HG03175 (cell line): ENCODE measurements at regions not wholly inside any gene's neighbourhood (a gene's known extent, or its start where the extent isn't known, plus 50 kb on each side); places are given as distances from the start of the nearest gene placed in this dataset.

ENCODE experiments used
- ATAC-seq: cut with Tn5 transposase; IDR thresholded peaks from one replicate; pipeline ENCODE4 v1.9.1; 2021; ENCODE audit warnings: mild to moderate bottlenecking, moderate library complexity; ENCODE audit not compliant: unreplicated experiment

DNA sequence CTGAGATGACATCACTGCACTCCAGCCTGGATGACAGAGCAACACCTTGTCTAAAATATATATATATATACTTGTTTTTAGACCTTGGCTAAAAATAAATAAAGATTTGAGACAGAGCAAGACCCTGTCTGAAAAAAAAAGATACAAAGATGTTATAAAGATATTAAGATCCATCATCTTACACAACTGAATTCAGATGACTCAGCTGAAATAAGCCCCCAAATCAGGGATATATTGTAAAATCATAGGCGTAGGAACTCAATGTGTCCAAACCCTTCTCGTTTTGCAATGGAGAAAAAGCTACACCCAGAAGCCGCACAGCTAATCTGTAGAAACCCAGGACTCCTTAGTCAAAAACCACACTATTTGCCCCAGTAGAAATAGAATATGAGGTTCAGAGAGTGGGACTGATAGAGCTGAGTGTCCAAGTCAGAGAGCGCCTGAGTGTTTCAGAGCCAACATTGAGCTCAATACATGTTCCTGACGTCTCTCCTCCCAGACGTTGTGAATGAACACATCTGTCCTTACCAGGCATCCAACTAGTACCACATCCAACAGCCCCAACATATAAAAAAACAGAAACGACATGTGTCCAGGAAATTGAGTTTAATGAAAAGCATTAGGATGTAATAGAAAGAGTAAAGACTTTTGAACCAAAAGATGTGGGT is 207.9 kb upstream of the BLID start:
- ATAC-seq, result no peak

DNA sequence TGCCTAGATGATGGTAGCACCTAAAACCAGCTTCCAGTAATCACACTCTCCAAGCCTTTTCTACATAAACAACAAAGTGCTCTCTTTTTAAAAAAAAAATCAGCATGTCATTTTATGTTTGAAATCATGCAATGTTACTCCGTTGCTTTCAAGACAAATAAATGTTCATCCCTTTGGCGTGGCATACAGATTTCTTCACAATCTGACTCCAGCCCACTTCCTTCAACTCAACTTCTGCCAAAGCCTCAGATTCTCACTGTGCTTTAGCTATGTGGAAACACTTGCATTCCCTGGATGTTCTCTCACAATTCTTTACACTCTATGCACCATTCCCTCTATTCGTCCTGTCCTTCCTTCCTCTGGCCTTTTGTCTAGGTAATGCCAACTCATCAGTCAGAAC is 206.3 kb upstream of the BLID start:
- ATAC-seq, result no peak

DNA sequence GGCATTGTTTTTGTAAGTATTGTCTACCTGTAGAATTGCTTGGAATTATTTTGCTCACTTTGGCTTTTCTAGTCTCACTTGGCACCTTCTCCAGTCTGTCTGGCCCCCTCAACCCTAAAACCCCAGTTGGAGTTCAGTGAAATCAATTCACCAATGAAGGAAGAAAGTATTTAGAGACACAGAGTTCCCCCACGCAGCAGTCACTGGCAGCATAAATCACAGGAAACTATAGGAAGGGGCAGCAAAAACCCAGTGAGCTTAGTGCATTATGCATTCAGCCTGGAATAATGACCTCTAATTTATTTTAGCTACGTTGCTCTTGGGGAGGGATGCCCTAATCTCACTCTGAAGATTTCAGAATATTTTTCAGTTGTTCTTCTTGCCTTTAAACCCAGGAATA is 204.7 kb upstream of the BLID start:
- no peak for ATAC-seq

DNA sequence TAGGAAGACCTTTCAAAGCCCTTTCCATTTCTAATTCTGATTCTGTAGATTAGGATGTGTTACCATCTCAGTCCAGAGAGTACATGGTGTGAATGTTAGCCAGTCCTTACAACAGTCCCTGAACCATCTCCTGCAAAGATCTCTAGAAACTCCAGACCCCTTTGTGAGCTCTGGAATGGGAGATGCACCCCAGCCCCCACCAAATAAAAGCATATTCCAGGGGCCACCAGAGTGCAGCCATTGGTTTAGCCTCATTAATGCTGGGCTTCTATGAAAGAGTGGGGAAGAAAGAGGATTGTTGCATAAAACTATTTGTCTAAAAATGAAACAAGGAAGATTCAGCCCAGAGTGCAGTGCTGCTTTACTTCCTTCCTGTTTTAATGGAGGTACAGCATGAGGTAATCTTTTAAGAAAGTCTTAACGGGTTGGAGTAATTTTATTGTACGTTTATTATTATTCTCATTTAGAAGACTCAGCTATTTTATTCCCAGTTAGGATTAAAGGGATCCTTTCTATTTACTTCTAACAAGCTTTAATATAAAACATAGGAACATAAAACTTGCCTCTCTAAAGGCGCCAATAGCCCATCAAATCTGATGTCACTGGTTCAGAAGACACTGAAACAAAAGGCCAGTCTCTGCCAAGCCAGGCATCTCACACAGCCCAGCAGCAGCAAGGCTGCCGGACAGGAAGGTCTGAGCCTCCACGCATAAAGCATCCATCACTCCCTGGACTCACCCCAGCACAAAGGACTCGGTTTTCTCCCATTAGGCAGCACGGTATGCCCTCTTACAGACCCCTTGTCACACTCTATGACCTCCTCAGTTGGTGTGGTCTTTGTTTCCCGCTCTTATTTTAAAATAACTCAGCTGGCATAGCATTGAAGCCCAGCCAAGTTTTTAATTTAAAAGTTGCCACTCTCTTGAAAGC is 203.9 kb upstream of the BLID start:
- ATAC-seq, result no peak

DNA sequence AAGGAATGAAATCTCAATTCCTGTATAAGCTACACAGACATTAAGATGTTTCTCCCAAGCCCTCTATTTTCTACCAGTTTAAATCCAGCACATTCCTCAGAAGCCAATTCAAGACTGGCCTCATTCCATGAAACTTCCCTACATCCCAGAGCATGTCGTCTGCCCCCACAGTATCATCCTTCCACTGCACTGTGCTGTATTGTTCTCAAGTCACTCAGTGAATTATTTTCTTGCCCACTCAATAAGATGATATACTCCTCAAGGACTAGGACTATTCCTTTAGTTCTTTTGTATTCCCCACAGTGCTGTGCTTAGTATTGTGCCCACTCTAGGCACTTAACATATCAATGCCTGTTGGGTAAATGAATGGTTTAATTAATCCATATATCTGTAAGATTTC is 203.1 kb upstream of the BLID start:
- ATAC-seq, result no peak

DNA sequence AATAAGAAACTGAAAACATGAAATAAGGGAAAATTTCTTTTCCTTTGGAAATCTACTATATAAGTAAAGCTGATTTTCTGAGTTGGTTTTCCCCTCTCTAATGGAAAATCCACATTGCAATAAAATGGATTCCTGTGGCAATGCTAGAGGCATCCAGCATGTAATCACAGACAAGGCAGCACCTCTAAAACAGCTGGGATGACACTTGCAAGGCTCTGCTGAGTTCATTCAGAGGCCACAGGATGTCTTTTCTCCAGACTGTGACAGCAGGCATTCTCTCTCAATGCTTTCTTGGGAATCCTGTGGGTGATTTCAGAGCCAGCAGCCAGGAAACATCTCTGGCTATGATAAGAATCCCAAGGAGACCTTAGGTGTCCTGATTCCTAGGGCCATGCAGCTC is 201.3 kb upstream of the BLID start:
- ATAC-seq, result no peak

DNA sequence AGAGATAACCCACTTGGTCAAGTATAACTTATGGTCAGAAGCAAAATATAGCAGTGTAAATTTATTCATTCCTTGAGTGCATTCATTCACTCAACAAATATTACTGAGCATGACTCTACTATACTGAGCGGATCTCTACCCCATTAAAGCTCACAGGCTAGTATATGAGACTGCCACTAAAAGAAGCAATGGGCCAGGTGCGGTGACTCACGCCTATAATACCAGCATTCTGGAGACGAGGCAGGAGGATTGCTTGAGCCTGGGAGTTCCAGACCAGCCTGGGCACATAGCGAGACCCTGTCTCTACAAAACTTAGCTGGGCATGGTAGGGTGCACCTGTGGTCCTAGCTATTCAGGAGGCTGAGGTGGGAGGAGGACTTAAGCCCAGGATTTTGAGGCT is 197.6 kb upstream of the BLID start:
- ATAC-seq, result no peak

DNA sequence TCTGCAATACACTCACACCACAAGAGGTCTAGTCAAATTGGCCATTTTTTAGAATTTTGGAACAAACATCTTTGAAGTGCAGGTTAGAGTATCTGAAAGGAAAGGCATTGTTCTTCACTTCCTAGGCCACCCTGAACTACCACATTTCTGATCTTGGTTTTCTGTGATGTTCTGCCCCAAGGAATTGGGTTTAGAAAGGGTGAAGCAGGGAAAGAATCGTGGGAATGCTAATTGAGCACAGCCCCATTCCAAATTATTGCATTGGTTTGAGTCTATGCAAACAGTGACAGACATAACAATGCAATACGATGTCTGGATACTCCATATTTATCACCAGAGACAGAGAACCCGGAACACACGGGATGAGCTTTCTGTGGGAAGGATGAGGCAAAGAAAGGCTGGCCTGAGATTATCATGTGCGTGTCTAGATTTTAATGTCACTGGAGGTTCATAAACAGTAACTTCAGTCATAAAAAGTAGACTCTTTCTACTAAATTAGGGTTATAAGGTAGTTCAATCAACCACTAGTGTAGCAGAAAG is 195.3 kb upstream of the BLID start:
- no peak for ATAC-seq

DNA sequence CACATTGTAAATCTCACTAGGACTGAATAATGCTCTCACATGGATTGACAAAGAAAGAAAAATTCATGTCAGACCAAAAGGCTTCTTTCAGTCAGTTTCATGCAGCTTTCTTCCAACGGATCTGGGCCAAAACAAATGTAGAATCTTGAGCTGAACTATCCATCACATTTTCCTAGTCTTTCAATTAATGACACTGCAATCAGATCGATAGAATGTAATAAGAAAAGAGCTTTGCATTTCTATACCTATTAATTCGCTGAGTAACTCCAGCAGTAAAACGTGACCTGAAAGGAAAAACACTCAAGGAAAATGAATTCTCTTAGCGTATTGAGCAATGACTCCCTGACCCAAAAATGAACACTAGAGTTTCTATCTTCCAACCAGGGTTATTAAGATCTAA is 194.8 kb upstream of the BLID start:
- ATAC-seq, result no peak

DNA sequence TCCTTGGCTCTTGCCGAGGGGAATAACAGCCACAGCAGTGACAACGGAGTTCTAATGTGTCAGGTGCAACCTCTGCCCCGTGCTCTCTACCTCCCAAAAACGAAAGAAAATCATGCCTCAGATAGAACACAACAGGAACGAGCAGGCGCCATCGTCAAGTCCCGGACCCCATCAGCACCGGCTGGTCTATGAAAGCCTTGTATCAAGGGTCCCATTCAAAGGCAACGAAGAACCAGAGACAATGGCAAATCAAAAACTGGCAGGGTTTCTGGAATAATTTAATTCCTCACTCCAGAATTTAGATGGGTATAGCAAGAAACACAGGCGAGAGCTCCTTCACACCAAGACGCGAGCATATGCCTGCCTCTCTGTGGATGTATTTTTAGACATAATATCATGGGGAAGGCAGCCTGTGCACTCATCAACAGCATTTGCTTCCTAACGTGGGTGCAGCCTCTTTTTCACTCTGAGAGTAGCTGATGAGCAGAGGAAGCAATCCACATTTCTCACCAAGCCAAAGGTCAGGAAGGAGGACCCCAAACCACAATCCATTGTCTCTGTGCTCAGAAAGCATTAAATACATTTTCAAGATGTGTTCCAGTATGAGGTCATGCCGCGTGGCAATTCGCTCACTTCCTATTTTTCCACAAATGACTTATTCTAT is 193.4 kb upstream of the BLID start:
- no peak for ATAC-seq

DNA sequence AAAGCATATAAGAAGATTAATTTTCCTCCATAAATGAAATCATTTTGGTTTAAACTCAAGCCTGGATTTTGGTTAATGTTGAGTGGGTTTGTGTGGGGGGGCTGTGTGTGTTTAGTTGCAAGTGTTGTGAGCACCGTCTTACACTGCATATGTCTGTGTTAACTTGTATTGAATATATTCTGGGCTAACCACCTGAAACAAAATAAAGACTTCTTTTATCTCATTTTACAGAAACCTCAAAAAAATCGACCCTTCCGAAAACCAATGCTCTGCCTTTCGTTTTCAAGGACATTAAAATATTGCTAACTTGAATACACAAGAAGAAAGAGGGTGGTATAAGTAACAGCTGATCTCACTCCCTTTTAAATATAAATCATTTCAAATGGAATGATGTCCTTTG is 192.2 kb upstream of the BLID start:
- ATAC-seq, result no peak

DNA sequence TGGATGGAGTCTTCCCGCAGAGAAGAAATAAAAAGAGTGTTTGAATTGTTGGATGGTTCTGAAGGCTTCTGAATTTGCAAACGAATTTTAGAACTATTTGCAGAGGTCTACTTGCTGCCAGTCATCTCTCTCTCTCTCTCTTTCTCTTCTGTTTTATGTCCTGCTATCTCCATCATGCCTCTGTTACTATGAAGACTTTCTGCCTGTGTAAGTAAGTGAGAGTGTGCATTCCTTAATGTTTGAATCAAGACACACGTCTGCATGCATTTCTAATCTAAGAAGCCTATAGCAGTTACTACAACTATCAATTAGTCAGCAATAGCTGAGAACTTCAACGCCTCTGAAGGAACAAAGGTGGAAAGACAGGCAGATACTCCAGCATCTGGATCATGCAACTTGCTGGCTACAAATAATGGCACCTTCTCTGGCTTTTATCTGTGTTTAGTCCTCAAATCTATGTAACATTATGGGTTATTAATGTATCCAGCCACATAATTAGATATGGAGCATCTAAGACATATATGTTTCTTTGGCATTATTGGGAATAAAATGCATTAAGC is 191.5 kb upstream of the BLID start:
- no peak for ATAC-seq

DNA sequence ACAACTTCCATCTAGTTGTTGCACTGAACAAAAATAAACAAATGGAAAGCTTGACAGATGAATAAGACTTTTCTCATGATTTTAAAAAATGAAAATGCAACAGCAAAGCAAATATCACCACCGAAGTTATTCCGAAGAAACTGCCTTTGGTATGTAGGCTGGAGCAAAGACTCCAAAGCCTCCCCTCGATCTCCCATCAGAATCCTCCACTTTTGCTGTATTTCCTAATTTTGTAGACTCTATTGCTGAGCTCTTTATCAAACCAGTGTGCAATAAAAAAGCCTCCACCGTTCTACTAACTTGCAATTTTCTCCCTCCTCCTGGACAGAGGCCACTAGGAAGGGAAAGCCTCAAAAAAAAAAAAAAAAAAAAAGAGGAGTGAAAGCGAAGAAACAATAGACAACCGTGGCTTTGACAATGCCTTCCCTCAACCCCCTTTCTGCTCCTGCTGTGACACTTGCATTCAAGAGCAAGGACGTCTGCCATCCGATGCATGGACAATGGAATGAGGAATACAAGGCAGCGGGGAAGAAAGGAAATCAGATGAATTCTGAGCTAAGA is 190.9 kb upstream of the BLID start:
- ATAC-seq, result no peak

DNA sequence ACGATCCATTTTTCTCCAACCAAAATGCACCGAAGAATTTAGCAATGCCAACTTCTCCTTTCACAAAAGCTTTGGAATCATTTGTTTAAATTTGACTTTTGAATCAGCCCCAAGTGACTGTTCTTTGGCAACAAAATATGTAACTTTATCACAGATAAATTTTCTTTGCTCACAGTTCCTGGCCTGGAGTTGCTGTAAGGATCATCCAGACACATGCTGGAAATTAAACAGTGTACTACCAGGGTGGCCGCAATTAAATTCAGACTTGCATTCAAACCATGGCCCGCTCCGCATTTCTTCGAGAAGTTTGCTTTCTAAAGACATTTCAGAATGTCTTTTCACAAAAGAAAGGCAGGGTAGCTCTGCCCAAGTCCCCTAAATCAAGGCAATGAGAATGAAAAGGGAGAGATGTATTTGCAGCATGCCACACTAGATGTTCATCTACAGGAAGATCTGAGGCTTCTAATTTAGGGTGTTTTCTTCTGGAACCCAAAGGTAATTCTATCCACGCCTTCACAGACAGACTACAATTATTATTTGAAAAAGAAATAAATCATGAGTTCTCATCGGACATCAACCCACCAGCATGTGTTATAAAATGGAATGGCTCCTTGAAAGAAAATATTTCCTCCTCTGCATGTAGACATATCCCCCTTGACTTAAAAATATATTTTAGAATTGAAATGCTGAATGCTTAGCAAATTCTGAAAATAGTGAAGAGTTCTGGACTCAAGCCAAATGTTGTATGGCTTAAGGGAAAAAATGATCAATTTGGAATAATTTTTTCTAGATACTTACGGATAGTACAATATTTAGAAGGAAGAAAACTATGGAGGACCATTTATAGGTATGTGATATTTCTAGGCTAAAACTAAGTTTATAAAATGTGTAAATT is 189.7 kb upstream of the BLID start:
- ATAC-seq, result no peak

DNA sequence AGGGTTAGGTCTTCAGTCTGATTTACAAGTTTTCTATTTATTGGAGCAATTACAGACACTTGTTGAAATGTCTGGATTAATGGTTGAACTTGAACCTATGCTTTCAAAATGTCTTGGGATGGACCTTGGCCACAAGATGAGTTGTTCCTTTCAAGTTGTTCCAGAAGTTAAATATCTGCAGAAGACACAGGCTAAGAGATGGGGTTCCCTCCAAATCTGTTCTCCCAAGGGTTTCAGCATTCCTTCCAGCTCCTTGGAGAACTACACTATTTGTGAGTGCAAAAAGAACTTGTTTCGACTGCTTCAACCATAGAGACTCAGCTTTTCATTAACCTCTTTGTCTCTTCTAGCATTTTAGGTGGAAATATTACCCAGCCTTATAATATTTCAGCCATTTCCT is 189.0 kb upstream of the BLID start:
- no peak for ATAC-seq

DNA sequence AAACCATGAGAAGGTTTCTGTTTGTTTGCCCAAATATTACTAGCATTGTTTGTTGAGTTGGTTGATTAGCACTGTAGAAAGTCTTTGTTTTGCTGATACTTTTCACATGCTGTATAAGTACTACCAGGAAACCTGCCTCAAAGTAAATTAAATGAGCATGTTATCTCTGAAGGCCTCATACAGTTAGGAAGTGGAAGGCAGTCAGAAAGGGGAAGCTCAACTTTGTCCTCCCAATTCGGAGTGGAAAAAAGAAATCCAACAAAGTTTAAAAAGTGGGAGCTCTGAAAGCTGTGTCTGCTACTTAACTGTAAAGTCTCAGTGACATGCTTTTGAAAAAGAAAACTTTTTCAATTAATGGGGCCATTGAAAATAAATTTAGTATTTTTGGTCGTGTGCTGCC is 188.3 kb upstream of the BLID start:
- no peak for ATAC-seq

DNA sequence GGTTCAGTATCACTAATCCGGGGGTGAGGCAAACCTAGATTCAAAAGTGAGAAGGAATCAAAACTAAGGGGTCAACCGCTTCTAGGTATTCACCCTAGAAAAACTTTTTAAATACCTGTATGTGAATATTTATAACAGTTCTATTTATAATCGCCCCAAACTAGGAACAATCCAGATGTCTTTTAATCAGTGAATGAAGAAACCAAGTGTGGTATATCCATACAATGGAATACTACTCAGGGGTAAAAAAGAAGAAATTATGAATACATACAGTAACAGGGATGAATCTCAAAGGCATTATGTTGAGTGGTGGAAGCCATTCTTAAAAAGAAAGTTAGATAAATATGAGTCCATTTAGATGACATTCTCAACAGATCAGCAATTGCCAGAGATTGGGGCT is 178.0 kb upstream of the BLID start:
- no peak for ATAC-seq

DNA sequence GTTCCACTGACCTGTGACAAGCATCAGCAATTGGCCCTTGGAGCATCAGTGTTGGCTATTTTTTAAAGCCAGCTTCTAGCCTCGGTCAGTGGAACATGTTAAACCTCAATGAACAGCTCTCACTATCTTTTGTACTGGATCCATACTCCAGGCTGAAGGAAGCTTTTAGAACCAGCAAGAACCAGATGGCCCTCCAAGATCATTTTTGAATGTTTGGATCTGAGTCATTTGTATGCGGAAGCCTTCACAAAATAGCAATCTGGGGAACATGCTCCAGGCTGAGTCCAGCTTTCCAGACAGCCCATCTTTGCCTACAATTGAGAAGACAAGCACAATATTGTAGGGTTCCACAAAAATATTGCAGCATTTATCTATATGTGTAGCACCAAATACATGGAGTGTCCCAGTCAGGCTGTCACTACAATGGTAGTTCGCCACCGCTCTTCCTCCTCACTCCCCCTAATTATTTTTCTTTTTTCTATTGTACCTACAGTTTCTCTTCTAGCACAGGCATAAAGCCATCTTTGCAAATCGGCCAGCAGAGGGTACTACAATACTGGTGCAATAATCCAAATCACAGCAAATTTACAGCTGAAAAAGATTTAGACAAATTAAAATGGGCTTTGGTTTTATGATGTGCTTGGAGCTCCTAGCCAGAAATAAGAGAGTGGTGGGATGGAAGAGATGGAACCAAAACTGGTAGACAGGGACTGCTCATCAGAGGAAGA is 177.4 kb upstream of the BLID start:
- ATAC-seq, result no peak

DNA sequence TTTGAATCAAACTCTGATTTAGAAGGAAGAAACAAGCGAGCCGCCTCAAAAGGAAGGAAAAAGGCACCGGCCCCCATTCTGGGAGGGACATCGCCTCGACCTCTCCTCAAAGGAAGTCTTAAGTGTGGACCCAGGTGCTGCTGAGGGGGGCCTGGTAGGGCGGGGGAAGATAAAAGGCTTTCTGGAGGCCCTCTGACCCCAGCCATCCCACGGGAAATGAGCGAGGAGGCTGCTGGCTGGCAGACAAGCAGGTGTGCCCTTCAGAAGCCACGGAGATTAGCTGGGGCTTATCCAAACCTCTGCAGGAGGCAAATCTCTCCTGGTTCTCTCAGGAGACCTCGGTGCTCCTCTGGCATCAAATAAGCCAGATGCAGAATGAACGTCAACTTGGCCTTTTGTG is 171.4 kb upstream of the BLID start:
- no peak for ATAC-seq
